ENCODE measurements at regions not wholly inside any gene's neighbourhood (a gene's known extent, or its start where the extent isn't known, plus 50 kb on each side); places are given as distances from the start of the nearest gene placed in this dataset.

DNA sequence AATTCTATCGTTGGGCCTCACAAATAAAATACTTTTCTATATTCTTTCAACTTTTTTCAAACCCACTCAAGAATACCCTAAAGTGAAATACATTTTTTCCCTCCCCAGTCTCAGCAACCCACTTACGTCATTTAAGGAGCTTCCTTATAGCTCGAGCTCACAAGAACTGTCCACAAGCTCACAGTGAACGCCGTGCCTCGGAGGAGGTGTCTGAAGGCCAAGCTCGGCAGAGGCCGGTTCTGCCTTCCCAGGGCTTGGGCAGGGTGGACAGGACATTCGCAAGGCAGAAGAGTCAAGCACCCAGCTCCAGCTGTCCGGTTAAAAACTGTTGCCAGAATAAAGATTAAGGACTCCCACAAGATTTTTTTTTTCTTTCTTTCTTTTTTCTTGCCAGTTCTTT is 802.3 kb downstream of the QKI start:
- Histone ChIP-seq H3K4me1 (no peaks in the 10 kb centered on the region), H3K9me3 (no peaks in the 10 kb centered on the region), H3K36me3 (no peaks in the 10 kb centered on the region), H3K27me3 (no peaks in the 10 kb centered on the region), H3K27ac (no peak overlapping the region), H3K4me3 (no peak overlapping the region)
- WGBS = 85% methylated on average over 10 of the region's 10 CpGs
- no peak for TF ChIP-seq POLR2AphosphoS5 (IDR thresholded peaks at IDR 0.05)
- no peak for TF ChIP-seq POLR2A (IDR thresholded peaks at IDR 0.05)
- no peak for TF ChIP-seq EP300 (IDR thresholded peaks at IDR 0.05)
- TF ChIP-seq, protein P1, sequence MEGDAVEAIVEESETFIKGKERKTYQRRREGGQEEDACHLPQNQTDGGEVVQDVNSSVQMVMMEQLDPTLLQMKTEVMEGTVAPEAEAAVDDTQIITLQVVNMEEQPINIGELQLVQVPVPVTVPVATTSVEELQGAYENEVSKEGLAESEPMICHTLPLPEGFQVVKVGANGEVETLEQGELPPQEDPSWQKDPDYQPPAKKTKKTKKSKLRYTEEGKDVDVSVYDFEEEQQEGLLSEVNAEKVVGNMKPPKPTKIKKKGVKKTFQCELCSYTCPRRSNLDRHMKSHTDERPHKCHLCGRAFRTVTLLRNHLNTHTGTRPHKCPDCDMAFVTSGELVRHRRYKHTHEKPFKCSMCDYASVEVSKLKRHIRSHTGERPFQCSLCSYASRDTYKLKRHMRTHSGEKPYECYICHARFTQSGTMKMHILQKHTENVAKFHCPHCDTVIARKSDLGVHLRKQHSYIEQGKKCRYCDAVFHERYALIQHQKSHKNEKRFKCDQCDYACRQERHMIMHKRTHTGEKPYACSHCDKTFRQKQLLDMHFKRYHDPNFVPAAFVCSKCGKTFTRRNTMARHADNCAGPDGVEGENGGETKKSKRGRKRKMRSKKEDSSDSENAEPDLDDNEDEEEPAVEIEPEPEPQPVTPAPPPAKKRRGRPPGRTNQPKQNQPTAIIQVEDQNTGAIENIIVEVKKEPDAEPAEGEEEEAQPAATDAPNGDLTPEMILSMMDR (IDR thresholded peaks at IDR 0.05) = no peak
- no peak for DNase-seq (ENCODE audit: low spot score in 2 of 2)

DNA sequence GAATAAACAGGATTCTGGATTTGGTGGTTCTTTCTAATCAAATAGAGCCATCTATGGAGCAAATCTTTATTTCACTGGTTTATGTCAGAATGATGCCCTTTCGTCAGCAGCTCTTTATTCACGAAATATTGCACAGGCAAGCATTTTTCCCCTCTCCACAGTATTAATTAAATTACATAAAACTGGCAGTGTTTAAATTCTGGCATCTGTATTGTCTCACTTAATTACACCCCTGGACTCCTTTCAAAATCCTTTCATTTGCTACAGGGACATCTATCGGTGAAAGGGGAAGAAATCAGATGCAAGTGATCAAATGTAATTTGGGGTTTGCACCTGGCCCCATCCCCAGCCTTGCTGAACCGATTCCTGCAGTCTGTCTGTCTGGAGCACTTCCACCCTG is 801.9 kb downstream of the QKI start:
- TF ChIP-seq EP300 (IDR thresholded peaks at IDR 0.05) (no peak), POLR2AphosphoS5 (IDR thresholded peaks at IDR 0.05) (no peak), POLR2A (IDR thresholded peaks at IDR 0.05) (no peak)
- TF ChIP-seq, protein P1 (IDR thresholded peaks at IDR 0.05) = no peak
- Histone ChIP-seq H3K9me3 (no peaks in the 10 kb centered on the region), H3K4me1 (no peaks in the 10 kb centered on the region), H3K36me3 (no peaks in the 10 kb centered on the region), H3K27ac (no peak overlapping the region), H3K27me3 (no peaks in the 10 kb centered on the region), H3K4me3 (no peak overlapping the region)
- DNase-seq (ENCODE audit: low spot score in 2 of 2) = no peak
- WGBS = 25% methylated on average over 4 of the region's 4 CpGs

DNA sequence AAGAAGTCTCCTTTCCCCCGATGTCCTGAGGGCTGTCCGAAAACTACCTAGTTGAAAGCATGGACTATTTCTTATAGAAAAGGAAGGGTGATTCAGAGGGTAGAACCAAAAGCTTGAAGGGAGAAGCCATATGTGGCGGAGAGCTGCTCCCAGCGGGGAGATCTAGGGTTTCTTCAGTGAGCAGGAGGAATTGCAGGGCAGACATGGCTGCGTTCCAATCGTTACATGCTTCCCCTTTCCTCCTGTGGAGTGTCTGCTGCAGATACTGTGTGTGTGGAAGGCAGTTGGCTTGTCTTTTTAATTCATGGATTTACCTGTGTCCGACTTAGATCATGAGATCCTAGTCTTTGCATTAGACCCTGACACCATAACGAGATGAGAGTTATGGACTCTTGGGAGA is 799.5 kb downstream of the QKI start:
- Histone ChIP-seq H3K4me3 (no peak overlapping the region), H3K4me1 (no peaks in the 10 kb centered on the region), H3K27ac (no peak overlapping the region), H3K27me3 (no peaks in the 10 kb centered on the region), H3K36me3 (no peaks in the 10 kb centered on the region), H3K9me3 (no peaks in the 10 kb centered on the region)
- no peak for TF ChIP-seq EP300 (IDR thresholded peaks at IDR 0.05)
- TF ChIP-seq, protein P1 (IDR thresholded peaks at IDR 0.05) = no peak
- TF ChIP-seq POLR2A (IDR thresholded peaks at IDR 0.05) = no peak
- no peak for TF ChIP-seq POLR2AphosphoS5 (IDR thresholded peaks at IDR 0.05)
- 88% methylated on average over 8 of the region's 8 CpGs for WGBS
- DNase-seq (ENCODE audit: low spot score in 2 of 2) = no peak

DNA sequence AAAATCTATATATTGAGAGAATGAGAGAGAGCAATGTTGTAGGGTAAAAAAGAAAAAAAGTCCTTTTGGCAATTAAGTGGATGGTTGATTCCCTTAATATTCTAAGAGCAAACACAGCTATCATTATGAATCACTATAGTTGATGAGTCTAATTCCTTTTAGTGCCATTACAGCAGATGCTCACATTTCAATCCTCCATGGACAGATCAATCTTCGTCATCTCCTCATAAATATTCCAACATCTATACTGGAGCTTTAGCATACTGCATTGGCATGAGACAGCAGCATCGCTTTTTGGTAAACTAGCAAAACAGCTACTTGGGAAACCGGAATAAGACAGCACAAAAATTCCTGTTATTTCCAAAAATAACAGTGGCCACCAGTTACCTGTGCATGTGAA is 796.7 kb downstream of the QKI start:
- TF ChIP-seq EP300 (IDR thresholded peaks at IDR 0.05) = no peak
- no peak for TF ChIP-seq POLR2A (IDR thresholded peaks at IDR 0.05)
- TF ChIP-seq, protein P1 (IDR thresholded peaks at IDR 0.05) = no peak
- TF ChIP-seq POLR2AphosphoS5 (IDR thresholded peaks at IDR 0.05) = no peak
- no peaks in the 10 kb centered on the region for H3K4me1 ChIP-seq
- WGBS = 85% methylated on average over 3 of the region's 3 CpGs
- no peaks in the 10 kb centered on the region for H3K36me3 ChIP-seq
- no peak for DNase-seq (ENCODE audit: low spot score in 2 of 2)
- H3K27ac ChIP-seq = no peak overlapping the region
- no peak overlapping the region for H3K4me3 ChIP-seq
- no peaks in the 10 kb centered on the region for H3K27me3 ChIP-seq
- H3K9me3 ChIP-seq = no peaks in the 10 kb centered on the region

DNA sequence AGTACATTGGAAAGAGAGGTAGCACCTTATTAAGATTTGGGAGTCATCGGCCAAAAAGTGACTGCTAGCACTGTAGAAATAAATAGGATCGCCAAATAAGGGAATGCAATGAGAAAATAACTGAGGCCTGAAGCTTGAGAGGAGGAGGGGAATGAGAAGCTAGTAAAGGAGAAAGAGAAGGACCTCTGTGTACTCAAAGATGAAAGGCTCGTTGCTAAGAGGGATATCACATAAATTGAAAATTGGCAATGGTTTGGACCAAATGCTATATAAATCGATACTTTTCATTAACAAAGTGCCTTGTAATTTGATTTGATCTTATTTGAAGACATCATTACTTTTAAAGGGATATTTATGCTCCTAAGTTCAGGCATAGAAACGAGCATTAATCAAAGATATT is 796.3 kb downstream of the QKI start:
- H3K4me3 ChIP-seq = no peak overlapping the region
- H3K27ac ChIP-seq = no peak overlapping the region
- 92% methylated on average over 5 of the region's 5 CpGs for WGBS
- no peaks in the 10 kb centered on the region for H3K27me3 ChIP-seq
- TF ChIP-seq, protein P1 (IDR thresholded peaks at IDR 0.05) = no peak
- no peak for TF ChIP-seq EP300 (IDR thresholded peaks at IDR 0.05)
- TF ChIP-seq POLR2AphosphoS5 (IDR thresholded peaks at IDR 0.05) = no peak
- TF ChIP-seq POLR2A (IDR thresholded peaks at IDR 0.05) = no peak
- H3K4me1 ChIP-seq = no peaks in the 10 kb centered on the region
- no peaks in the 10 kb centered on the region for H3K36me3 ChIP-seq
- DNase-seq (ENCODE audit: low spot score in 2 of 2) = no peak
- H3K9me3 ChIP-seq = no peaks in the 10 kb centered on the region
